T-helper 2 cell treated with Interferon-gamma antibody and Interleukin-4, amounts not matched to agents 5 μg/mL and 100 μg/mL, for 36 hours (primary cell): ENCODE measurements at regions not wholly inside any gene's neighbourhood (a gene's known extent, or its start where the extent isn't known, plus 50 kb on each side); places are given as distances from the start of the nearest gene placed in this dataset.
"Not testable (repeated sequence)": the region's sequence is repeated elsewhere in the genome, so short reads cannot be mapped to it uniquely, and the experiment has no call there.

Experiments
- DNase-seq: peaks from one replicate; pipeline ENCODE4 v3.0.0; 2021; ENCODE audit warnings: low spot score
- H3K27ac Mint-ChIP-seq: one replicate; pipeline ENCODE4 v1.8.0; 2021; ENCODE audit warnings: mild to moderate bottlenecking, mixed read lengths
- H3K27me3 Mint-ChIP-seq: one replicate; pipeline ENCODE4 v1.8.0; 2021; ENCODE audit warnings: low read depth, mixed read lengths
- H3K36me3 Mint-ChIP-seq: one replicate; pipeline ENCODE4 v1.8.0; 2021; ENCODE audit warnings: low read depth, mixed read lengths
- H3K4me1 Mint-ChIP-seq: one replicate; pipeline ENCODE4 v1.8.0; 2021; ENCODE audit warnings: low read depth, mixed read lengths
- H3K4me3 Mint-ChIP-seq: one replicate; pipeline ENCODE4 v1.8.0; 2022; ENCODE audit warnings: mild to moderate bottlenecking, moderate library complexity, mixed read lengths
- H3K9me3 Mint-ChIP-seq: one replicate; pipeline ENCODE4 v1.8.0; 2021; ENCODE audit warnings: mixed read lengths

GRCh38 chr1:109857702-109858101 lies 52.9 kb upstream of the CSF1 start:
- Mint-ChIP-seq H3K9me3 (peaks cover 26% of the 10 kb centered on the region), H3K4me1 (peaks cover 12% of the 10 kb centered on the region)
- H3K4me3 Mint-ChIP-seq, H3K27ac Mint-ChIP-seq, H3K36me3 Mint-ChIP-seq, H3K27me3 Mint-ChIP-seq, DNase-seq: not testable (repeated sequence)

- peaks cover 15% of the 10 kb centered on the region for H3K9me3 Mint-ChIP-seq
- DNase-seq, H3K36me3 Mint-ChIP-seq, H3K4me3 Mint-ChIP-seq, H3K27ac Mint-ChIP-seq, H3K4me1 Mint-ChIP-seq, H3K27me3 Mint-ChIP-seq: not testable (repeated sequence)
These were observed 54.7 kb upstream of the CSF1 start for GRCh38 chr1:109855986-109856385.

GRCh38 chr1:109853972-109854371 lies 56.7 kb upstream of the CSF1 start:
- H3K27me3 Mint-ChIP-seq, H3K4me3 Mint-ChIP-seq, DNase-seq, H3K36me3 Mint-ChIP-seq, H3K4me1 Mint-ChIP-seq, H3K27ac Mint-ChIP-seq, H3K9me3 Mint-ChIP-seq: not testable (repeated sequence)

GRCh38 chr1:109852221-109853015 lies 58.2 kb upstream of the CSF1 start:
- not testable (repeated sequence) for H3K27me3 Mint-ChIP-seq, H3K27ac Mint-ChIP-seq, H3K4me3 Mint-ChIP-seq, H3K36me3 Mint-ChIP-seq, H3K4me1 Mint-ChIP-seq, H3K9me3 Mint-ChIP-seq, DNase-seq

GRCh38 chr1:109850827-109851226 lies 59.8 kb upstream of the CSF1 start:
- no peaks in the 10 kb centered on the region for H3K9me3 Mint-ChIP-seq
- peaks cover 3% of the 10 kb centered on the region for H3K36me3 Mint-ChIP-seq
- H3K27ac Mint-ChIP-seq = no peak overlapping the region
- no peaks in the 10 kb centered on the region for H3K27me3 Mint-ChIP-seq
- no peaks in the 10 kb centered on the region for H3K4me1 Mint-ChIP-seq
- no peak for DNase-seq
- no peak overlapping the region for H3K4me3 Mint-ChIP-seq

- Mint-ChIP-seq H3K27ac (no peak overlapping the region), H3K4me3 (no peak overlapping the region)
- DNase-seq = no peak
These were observed 60.5 kb upstream of the CSF1 start for GRCh38 chr1:109850194-109850593.

GRCh38 chr1:109849655-109850054 lies 61.0 kb upstream of the CSF1 start:
- no peaks in the 10 kb centered on the region for H3K27me3 Mint-ChIP-seq
- H3K4me3 Mint-ChIP-seq = no peak overlapping the region
- no peak overlapping the region for H3K27ac Mint-ChIP-seq
- no peaks in the 10 kb centered on the region for H3K4me1 Mint-ChIP-seq
- no peaks in the 10 kb centered on the region for H3K9me3 Mint-ChIP-seq
- no peak for DNase-seq
- H3K36me3 Mint-ChIP-seq = peaks cover 3% of the 10 kb centered on the region

More at GRCh38 chr1:109850194-109850593, 60.5 kb upstream of the CSF1 start:
- Mint-ChIP-seq H3K4me1 (no peaks in the 10 kb centered on the region), H3K36me3 (peaks cover 3% of the 10 kb centered on the region), H3K9me3 (no peaks in the 10 kb centered on the region), H3K27me3 (no peaks in the 10 kb centered on the region)

- Mint-ChIP-seq H3K9me3 (no peaks in the 10 kb centered on the region), H3K36me3 (peaks cover 3% of the 10 kb centered on the region), H3K27ac (no peak overlapping the region), H3K27me3 (no peaks in the 10 kb centered on the region), H3K4me1 (no peaks in the 10 kb centered on the region), H3K4me3 (no peak overlapping the region)
- DNase-seq = no peak
These were observed 63.4 kb upstream of the CSF1 start for GRCh38 chr1:109847251-109847650.

- H3K27ac Mint-ChIP-seq = no peak overlapping the region
These were observed 63.8 kb upstream of the CSF1 start for GRCh38 chr1:109846846-109847245.

GRCh38 chr1:109846162-109846561 lies 64.5 kb upstream of the CSF1 start:
- no peak for DNase-seq
- H3K4me1 Mint-ChIP-seq = no peaks in the 10 kb centered on the region
- no peaks in the 10 kb centered on the region for H3K9me3 Mint-ChIP-seq
- no peaks in the 10 kb centered on the region for H3K27me3 Mint-ChIP-seq
- no peak overlapping the region for H3K27ac Mint-ChIP-seq
- H3K36me3 Mint-ChIP-seq = peaks cover 3% of the 10 kb centered on the region
- no peak overlapping the region for H3K4me3 Mint-ChIP-seq

More at GRCh38 chr1:109846846-109847245, 63.8 kb upstream of the CSF1 start:
- H3K36me3 Mint-ChIP-seq = peaks cover 3% of the 10 kb centered on the region
- no peak overlapping the region for H3K4me3 Mint-ChIP-seq
- H3K4me1 Mint-ChIP-seq = no peaks in the 10 kb centered on the region
- no peaks in the 10 kb centered on the region for H3K9me3 Mint-ChIP-seq
- DNase-seq = no peak
- H3K27me3 Mint-ChIP-seq = no peaks in the 10 kb centered on the region

- Mint-ChIP-seq H3K4me1 (no peaks in the 10 kb centered on the region), H3K27me3 (no peaks in the 10 kb centered on the region), H3K4me3 (no peak overlapping the region), H3K9me3 (peaks cover 1% of the 10 kb centered on the region), H3K27ac (no peak overlapping the region), H3K36me3 (peaks cover 4% of the 10 kb centered on the region)
- no peak for DNase-seq
These were observed 65.0 kb upstream of the CSF1 start for GRCh38 chr1:109845658-109846057.

- no peak overlapping the region for H3K27ac Mint-ChIP-seq
- no peak for DNase-seq
These were observed 66.0 kb upstream of the CSF1 start for GRCh38 chr1:109844609-109845008.

GRCh38 chr1:109840011-109840629 lies 70.5 kb upstream of the CSF1 start:
- Mint-ChIP-seq H3K4me1 (peaks cover 2% of the 10 kb centered on the region), H3K27me3 (no peaks in the 10 kb centered on the region), H3K36me3 (peaks cover 8% of the 10 kb centered on the region), H3K4me3 (no peak overlapping the region), H3K27ac (no peak overlapping the region), H3K9me3 (peaks cover 25% of the 10 kb centered on the region)
- DNase-seq = no peak

More at GRCh38 chr1:109844609-109845008, 66.0 kb upstream of the CSF1 start:
- peaks cover 6% of the 10 kb centered on the region for H3K36me3 Mint-ChIP-seq
- no peaks in the 10 kb centered on the region for H3K27me3 Mint-ChIP-seq
- no peaks in the 10 kb centered on the region for H3K4me1 Mint-ChIP-seq
- no peak overlapping the region for H3K4me3 Mint-ChIP-seq
- peaks cover 4% of the 10 kb centered on the region for H3K9me3 Mint-ChIP-seq

- H3K4me1 Mint-ChIP-seq, H3K27ac Mint-ChIP-seq, H3K36me3 Mint-ChIP-seq, H3K4me3 Mint-ChIP-seq, H3K27me3 Mint-ChIP-seq: not testable (repeated sequence)
- peak; percentile 45 for DNase-seq
- peaks cover 25% of the 10 kb centered on the region for H3K9me3 Mint-ChIP-seq
These were observed 71.4 kb upstream of the CSF1 start for GRCh38 chr1:109839276-109839675.
